ENCODE measurements at regions not wholly inside any gene's neighbourhood (a gene's known extent, or its start where the extent isn't known, plus 50 kb on each side); places are given as distances from the start of the nearest gene placed in this dataset.

DNA sequence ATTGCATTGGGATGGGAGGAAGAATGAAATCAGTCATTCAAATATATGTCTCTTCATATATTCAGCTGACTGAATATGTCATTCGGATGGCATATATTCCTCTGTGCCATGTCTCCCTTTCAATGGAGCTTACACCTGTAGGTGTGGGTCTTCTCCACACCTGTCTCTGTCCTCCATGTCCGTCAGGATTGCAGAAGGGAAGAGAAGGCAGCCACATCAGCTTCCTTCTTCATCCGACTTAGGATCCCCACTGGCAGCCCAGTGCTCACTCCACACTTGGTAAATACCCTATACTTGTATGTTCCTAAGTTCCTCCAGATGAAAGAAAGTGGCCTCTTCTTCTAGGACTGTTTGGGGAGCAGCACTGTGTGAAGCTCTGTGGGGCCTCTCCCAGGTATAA lies 250.1 kb downstream of the BCL2 start:
- DNase-seq (no peak), ATAC-seq (ENCODE audit: low read depth) (no peak)
- intact Hi-C loops (cut with micrococcal nuclease): no loop called here
- no peak overlapping the region for H2BK120ac ChIP-seq (ENCODE audit: low read depth, low read length)
- no peak overlapping the region for H3K4ac ChIP-seq (ENCODE audit: low read depth, low read length)
- H2AFZ ChIP-seq (replicated peaks; ENCODE audit: low read length, poor library complexity): no peak overlapping the region
- peaks cover 6% of the 10 kb centered on the region for H3K27me3 ChIP-seq (ENCODE audit: control insufficient read depth, insufficient read depth, low read length)
- no peak overlapping the region for H3K56ac ChIP-seq (ENCODE audit: extremely low read depth, insufficient read depth, low read length)
- H4K20me1 ChIP-seq (ENCODE audit: insufficient read depth, low read length): no peaks in the 10 kb centered on the region
- BruUV-seq (replicated peaks): no TSS peak
- H3K36me3 ChIP-seq (ENCODE audit: control insufficient read depth, insufficient read depth, low read length): no peaks in the 10 kb centered on the region
- H3K9me1 ChIP-seq (ENCODE audit: insufficient read depth, low read length): no peaks in the 10 kb centered on the region
- no peak overlapping the region for H4K5ac ChIP-seq (ENCODE audit: low read depth, low read length)
- no peak overlapping the region for H2AK5ac ChIP-seq (ENCODE audit: low read depth, low read length)
- H3K4me2 ChIP-seq (ENCODE audit: low read depth, low read length): no peak overlapping the region
- no peak overlapping the region for H3K9ac ChIP-seq (ENCODE audit: low read depth, low read length)
- H4K8ac ChIP-seq (ENCODE audit: low read depth in 2 of 2, low read length in 2 of 2): no peak overlapping the region
- H3K4me1 ChIP-seq (ENCODE audit: control insufficient read depth, insufficient read depth, low read length): no peaks in the 10 kb centered on the region
- TF ChIP-seq NFE2L2 (IDR thresholded peaks at IDR 0.05; ENCODE audit: low read depth, low read length) (no peak), SMC3 (IDR thresholded peaks at IDR 0.05; ENCODE audit: low read depth, low read length) (no peak), MAZ (IDR thresholded peaks at IDR 0.05; ENCODE audit: borderline replicate concordance, low read depth, low read length) (no peak), RAD21 (IDR thresholded peaks at IDR 0.05; ENCODE audit: low read length) (no peak), POLR2A (IDR thresholded peaks at IDR 0.05; ENCODE audit: low read depth, low read length) (no peak), RCOR1 (IDR thresholded peaks at IDR 0.05; ENCODE audit: insufficient replicate concordance, low read length) (no peak), FOS (IDR thresholded peaks at IDR 0.05; ENCODE audit: low read depth, low read length) (no peak)
- TF ChIP-seq, protein P1, sequence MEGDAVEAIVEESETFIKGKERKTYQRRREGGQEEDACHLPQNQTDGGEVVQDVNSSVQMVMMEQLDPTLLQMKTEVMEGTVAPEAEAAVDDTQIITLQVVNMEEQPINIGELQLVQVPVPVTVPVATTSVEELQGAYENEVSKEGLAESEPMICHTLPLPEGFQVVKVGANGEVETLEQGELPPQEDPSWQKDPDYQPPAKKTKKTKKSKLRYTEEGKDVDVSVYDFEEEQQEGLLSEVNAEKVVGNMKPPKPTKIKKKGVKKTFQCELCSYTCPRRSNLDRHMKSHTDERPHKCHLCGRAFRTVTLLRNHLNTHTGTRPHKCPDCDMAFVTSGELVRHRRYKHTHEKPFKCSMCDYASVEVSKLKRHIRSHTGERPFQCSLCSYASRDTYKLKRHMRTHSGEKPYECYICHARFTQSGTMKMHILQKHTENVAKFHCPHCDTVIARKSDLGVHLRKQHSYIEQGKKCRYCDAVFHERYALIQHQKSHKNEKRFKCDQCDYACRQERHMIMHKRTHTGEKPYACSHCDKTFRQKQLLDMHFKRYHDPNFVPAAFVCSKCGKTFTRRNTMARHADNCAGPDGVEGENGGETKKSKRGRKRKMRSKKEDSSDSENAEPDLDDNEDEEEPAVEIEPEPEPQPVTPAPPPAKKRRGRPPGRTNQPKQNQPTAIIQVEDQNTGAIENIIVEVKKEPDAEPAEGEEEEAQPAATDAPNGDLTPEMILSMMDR (conservative IDR thresholded peaks at IDR 0.05; ENCODE audit: low read depth, low read length): no peak
- TF ChIP-seq, protein P2, sequence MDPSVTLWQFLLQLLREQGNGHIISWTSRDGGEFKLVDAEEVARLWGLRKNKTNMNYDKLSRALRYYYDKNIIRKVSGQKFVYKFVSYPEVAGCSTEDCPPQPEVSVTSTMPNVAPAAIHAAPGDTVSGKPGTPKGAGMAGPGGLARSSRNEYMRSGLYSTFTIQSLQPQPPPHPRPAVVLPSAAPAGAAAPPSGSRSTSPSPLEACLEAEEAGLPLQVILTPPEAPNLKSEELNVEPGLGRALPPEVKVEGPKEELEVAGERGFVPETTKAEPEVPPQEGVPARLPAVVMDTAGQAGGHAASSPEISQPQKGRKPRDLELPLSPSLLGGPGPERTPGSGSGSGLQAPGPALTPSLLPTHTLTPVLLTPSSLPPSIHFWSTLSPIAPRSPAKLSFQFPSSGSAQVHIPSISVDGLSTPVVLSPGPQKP (IDR thresholded peaks at IDR 0.05; ENCODE audit: borderline replicate concordance, low read depth, low read length): no peak
- H4K91ac ChIP-seq (ENCODE audit: insufficient read depth, low read depth, low read length): no peak overlapping the region
- no peak overlapping the region for H2BK15ac ChIP-seq (ENCODE audit: low read depth, low read length)
- in situ Hi-C loops (cut with MboI; ENCODE audit: low sequenced_read_pairs): no loop called here
- POLR2A ChIA-PET (ENCODE audit: unreplicated experiment): no interaction called here
- no peaks in the 10 kb centered on the region for H3K9me3 ChIP-seq (ENCODE audit: control insufficient read depth, insufficient read depth, low read length)
- dilution Hi-C loops (cut with HindIII; ENCODE audit: low sequenced_read_pairs, unreplicated experiment): no loop called here
- no peak overlapping the region for H3K4me3 ChIP-seq (ENCODE audit: insufficient read depth, low read depth, low read length)
- H3K79me1 ChIP-seq (ENCODE audit: low read depth in 1 of 2, low read length in 2 of 2): no peaks in the 10 kb centered on the region
- CTCF ChIA-PET: no interaction called here
- no peak overlapping the region for H3K18ac ChIP-seq (ENCODE audit: low read depth, low read length)
- H3K27ac ChIP-seq (ENCODE audit: insufficient read depth, low read length): no peak overlapping the region
- no peak overlapping the region for H3K23ac ChIP-seq (ENCODE audit: low read depth, low read length)
- no peak overlapping the region for H2AK9ac ChIP-seq (replicated peaks; ENCODE audit: low read depth, low read length, poor library complexity)
- H2BK20ac ChIP-seq (ENCODE audit: low read depth, low read length): no peak overlapping the region
- no CpG with 5 or more reads among the region's 3 CpGs for WGBS, 2 experiments (ENCODE audit: extremely low coverage in 2 of 2, insufficient read length in 1 of 2)
- H2BK5ac ChIP-seq (ENCODE audit: low read depth, low read length, poor library complexity, severe bottlenecking): no peak overlapping the region
- no peak overlapping the region for H3K14ac ChIP-seq (replicated peaks; ENCODE audit: low read depth, low read length)
